GM12878 (cell line): ENCODE measurements at regions not wholly inside any gene's neighbourhood (a gene's known extent, or its start where the extent isn't known, plus 50 kb on each side); places are given as distances from the start of the nearest gene placed in this dataset.

Experiments
- BRCA1 ChIP-seq: IDR thresholded peaks from 2 replicates; pipeline ENCODE4 v1.6.1; 2011; ENCODE audit warnings: low read depth, low read length, improper control_type of control experiment
- CTCF ChIP-seq, 3 experiments: IDR thresholded peaks in 2 of 3; conservative IDR thresholded peaks in 1 of 3; 2 replicates each; pipeline ENCODE4 v1.5.1; 2011; ENCODE audit warnings: low read depth in 3 of 3, low read length in 3 of 3, mild to moderate bottlenecking in 3 of 3, control low read depth in 2 of 3, moderate library complexity in 2 of 3, inconsistent platforms in 1 of 3, mixed read lengths in 1 of 3; ENCODE audit not compliant: control insufficient read depth in 2 of 3, insufficient read depth in 1 of 3; ENCODE audit errors: extremely low read depth in 1 of 3
- TCF3 ChIP-seq: IDR thresholded peaks from 2 replicates; pipeline ENCODE4 v1.6.1; 2012; ENCODE audit warnings: low read depth, mild to moderate bottlenecking, low read length, borderline replicate concordance; ENCODE audit not compliant: insufficient read depth

- no peak for TF ChIP-seq CTCF (IDR thresholded peaks at IDR 0.05 in 2 of 3, conservative IDR thresholded peaks at IDR 0.05 in 1 of 3; ENCODE audit: control insufficient read depth in 2 of 3, extremely low read depth in 1 of 3, insufficient read depth in 1 of 3, low read depth in 3 of 3, low read length in 3 of 3)
- TF ChIP-seq TCF3 = no peak
- TF ChIP-seq BRCA1 = no peak
Measured at GRCh38 chr22:22355096-22355834, 110.7 kb downstream of the VPREB1 start.
